ENCODE measurements at regions not wholly inside any gene's neighbourhood (a gene's known extent, or its start where the extent isn't known, plus 50 kb on each side); places are given as distances from the start of the nearest gene placed in this dataset.

DNA sequence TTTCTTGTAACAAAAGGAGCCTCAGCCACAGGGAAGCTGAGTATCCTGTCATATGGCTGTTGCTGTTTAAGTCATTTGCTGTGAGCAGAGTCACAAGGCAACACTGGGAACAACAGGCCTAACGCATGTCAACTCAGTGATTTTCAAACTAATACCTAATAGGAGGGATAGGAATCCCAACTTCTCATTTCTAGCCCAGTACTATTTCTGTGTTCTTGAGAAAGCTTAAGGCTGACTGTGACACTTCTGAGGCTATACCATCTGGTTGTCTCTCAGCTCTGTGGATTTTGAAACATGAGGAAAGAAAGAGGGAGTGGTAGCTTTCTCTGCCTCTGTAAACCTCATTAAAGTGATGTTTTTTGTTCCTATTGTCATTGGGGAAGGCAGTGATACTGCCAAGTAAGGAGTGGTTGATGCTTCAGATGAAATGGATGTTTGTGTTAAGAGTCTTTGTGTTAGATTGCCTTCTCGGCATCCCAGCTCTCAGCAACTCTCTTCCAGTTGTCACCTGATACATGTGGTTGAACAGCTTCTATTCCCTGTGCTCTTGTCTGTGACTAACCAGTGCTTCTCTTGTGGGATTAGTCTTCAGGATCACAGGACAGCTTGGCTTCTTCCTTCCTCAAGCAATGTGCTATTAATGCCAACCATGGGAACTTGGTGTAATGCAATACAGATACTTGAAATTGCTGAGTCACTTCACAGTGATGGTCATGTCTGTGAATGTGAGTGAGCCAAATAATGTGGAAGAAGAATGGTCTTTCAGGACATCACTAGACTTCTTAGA, 166.8 kb upstream of the IVNS1ABP start:
- no peaks in the 10 kb centered on the region for H3K9me3 Mint-ChIP-seq
- TF ChIP-seq, protein P1, sequence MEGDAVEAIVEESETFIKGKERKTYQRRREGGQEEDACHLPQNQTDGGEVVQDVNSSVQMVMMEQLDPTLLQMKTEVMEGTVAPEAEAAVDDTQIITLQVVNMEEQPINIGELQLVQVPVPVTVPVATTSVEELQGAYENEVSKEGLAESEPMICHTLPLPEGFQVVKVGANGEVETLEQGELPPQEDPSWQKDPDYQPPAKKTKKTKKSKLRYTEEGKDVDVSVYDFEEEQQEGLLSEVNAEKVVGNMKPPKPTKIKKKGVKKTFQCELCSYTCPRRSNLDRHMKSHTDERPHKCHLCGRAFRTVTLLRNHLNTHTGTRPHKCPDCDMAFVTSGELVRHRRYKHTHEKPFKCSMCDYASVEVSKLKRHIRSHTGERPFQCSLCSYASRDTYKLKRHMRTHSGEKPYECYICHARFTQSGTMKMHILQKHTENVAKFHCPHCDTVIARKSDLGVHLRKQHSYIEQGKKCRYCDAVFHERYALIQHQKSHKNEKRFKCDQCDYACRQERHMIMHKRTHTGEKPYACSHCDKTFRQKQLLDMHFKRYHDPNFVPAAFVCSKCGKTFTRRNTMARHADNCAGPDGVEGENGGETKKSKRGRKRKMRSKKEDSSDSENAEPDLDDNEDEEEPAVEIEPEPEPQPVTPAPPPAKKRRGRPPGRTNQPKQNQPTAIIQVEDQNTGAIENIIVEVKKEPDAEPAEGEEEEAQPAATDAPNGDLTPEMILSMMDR (conservative IDR thresholded peaks at IDR 0.05) = no peak
- peak overlapping the region; percentile 93 for H3K27ac Mint-ChIP-seq
- no peaks in the 10 kb centered on the region for H3K36me3 Mint-ChIP-seq
- no peak overlapping the region for H3K4me3 Mint-ChIP-seq
- peaks cover 42% of the 10 kb centered on the region for H3K4me1 Mint-ChIP-seq (ENCODE audit: unreplicated experiment)
- no peaks in the 10 kb centered on the region for H3K27me3 Mint-ChIP-seq
- DNase-seq (ENCODE audit: extremely low spot score, unreplicated experiment) = no peak

DNA sequence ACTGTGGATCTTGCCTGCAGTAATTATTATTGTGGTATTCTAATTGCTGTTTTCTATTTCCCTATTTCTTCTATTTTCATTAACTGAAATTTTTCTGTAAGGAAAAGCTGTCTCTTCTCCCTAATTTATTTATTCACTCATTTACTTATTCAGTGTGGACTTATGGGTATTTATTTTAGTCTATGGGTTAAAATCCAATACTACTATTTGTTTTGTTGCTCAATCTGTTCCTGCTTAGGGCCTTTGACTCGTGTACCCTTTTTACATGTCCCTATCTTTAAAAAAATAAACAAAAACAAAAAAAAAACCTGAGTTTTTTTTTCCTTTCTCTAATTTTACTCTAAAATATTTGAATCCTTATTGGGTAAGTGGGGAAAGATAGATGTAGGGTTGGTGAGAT, 166.2 kb upstream of the IVNS1ABP start:
- DNase-seq (ENCODE audit: extremely low spot score, unreplicated experiment) = no peak
- peak overlapping the region; percentile 93 for H3K27ac Mint-ChIP-seq
- no peaks in the 10 kb centered on the region for H3K27me3 Mint-ChIP-seq
- TF ChIP-seq, protein P1 (conservative IDR thresholded peaks at IDR 0.05) = no peak
- no peaks in the 10 kb centered on the region for H3K36me3 Mint-ChIP-seq
- no peak overlapping the region for H3K4me3 Mint-ChIP-seq
- H3K9me3 Mint-ChIP-seq = no peaks in the 10 kb centered on the region
- peaks cover 37% of the 10 kb centered on the region for H3K4me1 Mint-ChIP-seq (ENCODE audit: unreplicated experiment)

DNA sequence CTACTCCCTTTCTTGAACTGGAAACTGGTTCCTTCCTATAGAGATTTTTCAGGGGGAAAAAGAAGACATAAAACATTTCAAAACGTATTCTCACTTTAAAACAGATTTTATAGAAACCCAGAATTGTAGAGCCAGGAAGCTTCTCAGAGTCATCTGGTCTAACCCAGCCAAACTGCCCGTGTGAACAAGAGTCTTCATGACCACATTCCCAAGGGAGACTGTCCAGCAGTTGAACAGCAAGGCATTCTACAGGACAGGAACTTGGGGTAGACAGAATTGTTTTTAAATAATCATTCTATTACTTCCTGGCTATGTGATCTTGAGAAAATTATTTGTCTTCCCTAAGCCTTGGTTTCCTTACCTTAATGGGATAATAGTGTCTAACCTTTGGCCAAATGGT, 163.5 kb upstream of the IVNS1ABP start:
- H3K27me3 Mint-ChIP-seq = no peaks in the 10 kb centered on the region
- H3K36me3 Mint-ChIP-seq = no peaks in the 10 kb centered on the region
- H3K4me3 Mint-ChIP-seq = no peak overlapping the region
- no peak for DNase-seq (ENCODE audit: extremely low spot score, unreplicated experiment)
- no peak overlapping the region for H3K27ac Mint-ChIP-seq
- peaks cover 24% of the 10 kb centered on the region for H3K4me1 Mint-ChIP-seq (ENCODE audit: unreplicated experiment)
- H3K9me3 Mint-ChIP-seq = no peaks in the 10 kb centered on the region
- TF ChIP-seq, protein P1 (conservative IDR thresholded peaks at IDR 0.05) = no peak

DNA sequence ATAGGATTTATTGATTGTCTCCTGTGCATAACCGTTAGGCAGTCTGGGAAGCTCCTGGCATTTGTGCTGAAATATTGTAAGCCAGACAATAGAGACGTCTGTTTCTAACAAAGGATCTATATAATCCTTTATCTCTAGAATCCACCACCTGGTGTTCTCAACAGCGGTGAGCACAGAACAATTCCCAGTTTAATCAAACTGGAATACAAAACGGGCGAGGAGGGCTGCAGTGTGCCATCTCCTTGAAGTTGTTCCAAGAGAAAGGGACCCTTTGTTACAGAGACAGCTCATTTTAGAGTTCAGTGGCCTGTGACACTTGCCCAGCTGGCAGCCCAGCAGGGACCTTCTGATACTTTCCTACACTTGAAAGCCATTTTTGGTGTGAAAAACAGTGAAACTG, 162.8 kb upstream of the IVNS1ABP start:
- TF ChIP-seq, protein P1 (conservative IDR thresholded peaks at IDR 0.05) = no peak
- no peak overlapping the region for H3K27ac Mint-ChIP-seq
- H3K9me3 Mint-ChIP-seq = no peaks in the 10 kb centered on the region
- H3K27me3 Mint-ChIP-seq = no peaks in the 10 kb centered on the region
- no peaks in the 10 kb centered on the region for H3K36me3 Mint-ChIP-seq
- no peak overlapping the region for H3K4me3 Mint-ChIP-seq
- H3K4me1 Mint-ChIP-seq (ENCODE audit: unreplicated experiment) = peaks cover 24% of the 10 kb centered on the region
- no peak for DNase-seq (ENCODE audit: extremely low spot score, unreplicated experiment)

- Mint-ChIP-seq H3K4me3 (no peak overlapping the region), H3K27ac (no peak overlapping the region), H3K36me3 (no peaks in the 10 kb centered on the region), H3K27me3 (no peaks in the 10 kb centered on the region), H3K9me3 (no peaks in the 10 kb centered on the region), H3K4me1 (ENCODE audit: unreplicated experiment) (peaks cover 18% of the 10 kb centered on the region)
- DNase-seq (ENCODE audit: extremely low spot score, unreplicated experiment) = no peak
- TF ChIP-seq, protein P1 (conservative IDR thresholded peaks at IDR 0.05) = no peak
These were observed 161.8 kb upstream of the IVNS1ABP start for GRCh38 chr1:185478877-185479276.

All from type B pancreatic cell (in vitro differentiated cells).